ENCODE measurements at regions not wholly inside any gene's neighbourhood (a gene's known extent, or its start where the extent isn't known, plus 50 kb on each side); places are given as distances from the start of the nearest gene placed in this dataset.
"Not testable (repeated sequence)": the region's sequence is repeated elsewhere in the genome, so short reads cannot be mapped to it uniquely, and the experiment has no call there.

- DNase-seq (ENCODE audit: low read depth), result no peak
Observed at GRCh38 chr13:89486065-89486464, 1814.9 kb downstream of the SLITRK5 start.

GRCh38 chr13:89486709-89487108 lies 1815.5 kb downstream of the SLITRK5 start:
- no peak for DNase-seq (ENCODE audit: low read depth)

GRCh38 chr13:89490661-89491060 lies 1819.5 kb downstream of the SLITRK5 start:
- peak; percentile 19 for DNase-seq (ENCODE audit: low read depth)

GRCh38 chr13:89496478-89496877 lies 1825.3 kb downstream of the SLITRK5 start:
- DNase-seq (ENCODE audit: low read depth), result no peak

GRCh38 chr13:89497658-89498057 lies 1826.5 kb downstream of the SLITRK5 start:
- no peak for DNase-seq (ENCODE audit: low read depth)

GRCh38 chr13:89502286-89502685 lies 1831.1 kb downstream of the SLITRK5 start:
- no peak for DNase-seq (ENCODE audit: low read depth)

GRCh38 chr13:89514534-89515312 lies 1832.8 kb upstream of the MIR17HG start:
- peak; percentile 28 for DNase-seq (ENCODE audit: low read depth)

GRCh38 chr13:89515948-89516347 lies 1831.5 kb upstream of the MIR17HG start:
- no peak for DNase-seq (ENCODE audit: low read depth)

- DNase-seq (ENCODE audit: low read depth), result no peak
Observed at GRCh38 chr13:89518289-89519077, 1829.0 kb upstream of the MIR17HG start.

- DNase-seq (ENCODE audit: low read depth), result no peak
Observed at GRCh38 chr13:89520468-89520867, 1827.0 kb upstream of the MIR17HG start.

GRCh38 chr13:89521672-89522071 lies 1825.8 kb upstream of the MIR17HG start:
- not testable (repeated sequence) for DNase-seq (ENCODE audit: low read depth)

- DNase-seq (ENCODE audit: low read depth), result no peak
Observed at GRCh38 chr13:89541091-89542030, 1806.1 kb upstream of the MIR17HG start.

GRCh38 chr13:89550938-89551337 lies 1796.5 kb upstream of the MIR17HG start:
- peak; percentile 14 for DNase-seq (ENCODE audit: low read depth)

- no peak for DNase-seq (ENCODE audit: low read depth)
Observed at GRCh38 chr13:89554801-89555200, 1792.7 kb upstream of the MIR17HG start.

- DNase-seq (ENCODE audit: low read depth), result no peak
Observed at GRCh38 chr13:89565476-89566100, 1781.9 kb upstream of the MIR17HG start.

GRCh38 chr13:89567025-89567424 lies 1780.5 kb upstream of the MIR17HG start:
- DNase-seq (ENCODE audit: low read depth), result no peak

- no peak for DNase-seq (ENCODE audit: low read depth)
Observed at GRCh38 chr13:89568276-89568675, 1779.2 kb upstream of the MIR17HG start.

- DNase-seq (ENCODE audit: low read depth), result no peak
Observed at GRCh38 chr13:89568746-89569145, 1778.7 kb upstream of the MIR17HG start.

GRCh38 chr13:89571676-89572075 lies 1775.8 kb upstream of the MIR17HG start:
- DNase-seq (ENCODE audit: low read depth), result no peak

GRCh38 chr13:89574077-89574476 lies 1773.4 kb upstream of the MIR17HG start:
- DNase-seq (ENCODE audit: low read depth), result no peak

GRCh38 chr13:89577301-89577700 lies 1770.2 kb upstream of the MIR17HG start:
- no peak for DNase-seq (ENCODE audit: low read depth)
